ENCODE measurements at regions not wholly inside any gene's neighbourhood (a gene's known extent, or its start where the extent isn't known, plus 50 kb on each side); places are given as distances from the start of the nearest gene placed in this dataset.

GRCh38 chr2:104407641-104408040, 446.3 kb upstream of the POU3F3 start:
- TF ChIP-seq EZH2 (IDR thresholded peaks at IDR 0.05; ENCODE audit: low read length, missing control alignments) (no peak), CTCF (conservative IDR thresholded peaks at IDR 0.05 in 1 of 2, IDR thresholded peaks at IDR 0.05 in 1 of 2; ENCODE audit: low read depth in 1 of 2, low read length in 2 of 2) (no peak)
- H3K27ac ChIP-seq (ENCODE audit: insufficient read depth, low read length): no peak overlapping the region
- no peak overlapping the region for H2AFZ ChIP-seq (ENCODE audit: low read length)

GRCh38 chr2:104408266-104408665, 445.6 kb upstream of the POU3F3 start:
- no peaks in the 10 kb centered on the region for H3K27me3 ChIP-seq (ENCODE audit: control insufficient read depth, insufficient read depth, low read length)
- H3K9me3 ChIP-seq (ENCODE audit: control insufficient read depth, insufficient read depth, low read depth, low read length): no peaks in the 10 kb centered on the region
- H3K9ac ChIP-seq (ENCODE audit: insufficient read depth, low read length): no peak overlapping the region
- no peaks in the 10 kb centered on the region for H3K4me1 ChIP-seq (ENCODE audit: control insufficient read depth, extremely low read depth, insufficient read depth, low read length)
- H3K4me3 ChIP-seq (replicated peaks in 1 of 4; ENCODE audit: control extremely low read depth in 1 of 4, insufficient read depth in 1 of 4, low read depth in 3 of 4, low read length in 4 of 4): no peak overlapping the region
- TF ChIP-seq CTCF (conservative IDR thresholded peaks at IDR 0.05 in 1 of 2, IDR thresholded peaks at IDR 0.05 in 1 of 2; ENCODE audit: low read depth in 1 of 2, low read length in 2 of 2) (no peak), EZH2 (IDR thresholded peaks at IDR 0.05; ENCODE audit: low read length, missing control alignments) (no peak)
- H3K79me2 ChIP-seq (ENCODE audit: control insufficient read depth, insufficient read depth, low read length): no peaks in the 10 kb centered on the region
- no peaks in the 10 kb centered on the region for H3K36me3 ChIP-seq (ENCODE audit: control insufficient read depth, insufficient read depth, low read length)
- H4K20me1 ChIP-seq (ENCODE audit: control insufficient read depth, extremely low read depth, insufficient read depth, low read length): no peaks in the 10 kb centered on the region
- H3K4me2 ChIP-seq (ENCODE audit: extremely low read depth, insufficient read depth, low read length): no peak overlapping the region
- H2AFZ ChIP-seq (ENCODE audit: low read length): no peak overlapping the region
- peak in 1 of 2 donors; percentile 57 for DNase-seq (ENCODE audit: low read depth in 2 of 2)
- H3K27ac ChIP-seq (ENCODE audit: insufficient read depth, low read length): no peak overlapping the region

More at GRCh38 chr2:104407641-104408040, 446.3 kb upstream of the POU3F3 start:
- no peak overlapping the region for H3K4me2 ChIP-seq (ENCODE audit: extremely low read depth, insufficient read depth, low read length)
- H3K27me3 ChIP-seq (ENCODE audit: control insufficient read depth, insufficient read depth, low read length): no peaks in the 10 kb centered on the region
- no peaks in the 10 kb centered on the region for H4K20me1 ChIP-seq (ENCODE audit: control insufficient read depth, extremely low read depth, insufficient read depth, low read length)
- H3K4me3 ChIP-seq (replicated peaks in 1 of 4; ENCODE audit: control extremely low read depth in 1 of 4, insufficient read depth in 1 of 4, low read depth in 3 of 4, low read length in 4 of 4): no peak overlapping the region
- H3K79me2 ChIP-seq (ENCODE audit: control insufficient read depth, insufficient read depth, low read length): no peaks in the 10 kb centered on the region
- no peak for DNase-seq (ENCODE audit: low read depth in 2 of 2)
- H3K36me3 ChIP-seq (ENCODE audit: control insufficient read depth, insufficient read depth, low read length): no peaks in the 10 kb centered on the region
- no peaks in the 10 kb centered on the region for H3K4me1 ChIP-seq (ENCODE audit: control insufficient read depth, extremely low read depth, insufficient read depth, low read length)
- no peaks in the 10 kb centered on the region for H3K9me3 ChIP-seq (ENCODE audit: control insufficient read depth, insufficient read depth, low read depth, low read length)
- no peak overlapping the region for H3K9ac ChIP-seq (ENCODE audit: insufficient read depth, low read length)

DNA sequence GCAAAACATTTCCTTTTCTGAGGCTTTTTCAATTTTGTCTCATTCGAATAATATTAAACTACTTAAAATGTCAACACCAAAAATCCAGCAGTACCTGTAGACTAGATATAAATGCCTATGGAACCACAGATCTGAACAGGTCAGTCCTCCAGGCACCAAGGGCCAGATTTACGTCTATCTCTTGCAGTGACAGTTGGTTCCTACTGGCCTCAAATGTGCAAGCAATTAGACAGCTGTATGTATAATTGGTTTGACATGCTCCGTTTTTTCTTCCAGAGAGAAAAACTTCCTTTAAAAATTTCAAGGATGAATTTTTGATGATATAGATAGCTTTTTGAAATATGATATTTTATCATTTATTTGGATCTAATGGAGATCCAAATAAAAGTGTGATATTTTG, 443.8 kb upstream of the POU3F3 start:
- no peak for DNase-seq (ENCODE audit: low read depth in 2 of 2)
- TF ChIP-seq EZH2 (IDR thresholded peaks at IDR 0.05; ENCODE audit: low read length, missing control alignments) (no peak), CTCF (conservative IDR thresholded peaks at IDR 0.05 in 1 of 2, IDR thresholded peaks at IDR 0.05 in 1 of 2; ENCODE audit: low read depth in 1 of 2, low read length in 2 of 2) (no peak)

More for the DNA sequence above, 443.8 kb upstream of the POU3F3 start:
- Histone ChIP-seq H3K4me1 (ENCODE audit: control insufficient read depth, extremely low read depth, insufficient read depth, low read length) (no peaks in the 10 kb centered on the region), H3K27me3 (ENCODE audit: control insufficient read depth, insufficient read depth, low read length) (no peaks in the 10 kb centered on the region), H2AFZ (ENCODE audit: low read length) (no peak overlapping the region), H3K4me2 (ENCODE audit: extremely low read depth, insufficient read depth, low read length) (no peak overlapping the region), H3K9me3 (ENCODE audit: control insufficient read depth, insufficient read depth, low read depth, low read length) (no peaks in the 10 kb centered on the region), H3K9ac (ENCODE audit: insufficient read depth, low read length) (no peak overlapping the region), H3K4me3 (replicated peaks in 1 of 4; ENCODE audit: control extremely low read depth in 1 of 4, insufficient read depth in 1 of 4, low read depth in 3 of 4, low read length in 4 of 4) (no peak overlapping the region), H4K20me1 (ENCODE audit: control insufficient read depth, extremely low read depth, insufficient read depth, low read length) (no peaks in the 10 kb centered on the region), H3K36me3 (ENCODE audit: control insufficient read depth, insufficient read depth, low read length) (no peaks in the 10 kb centered on the region), H3K27ac (ENCODE audit: insufficient read depth, low read length) (no peak overlapping the region), H3K79me2 (ENCODE audit: control insufficient read depth, insufficient read depth, low read length) (no peaks in the 10 kb centered on the region)

Data from fibroblast of lung (primary cell).